HCEC 1CT (cell line): ENCODE measurements at regions not wholly inside any gene's neighbourhood (a gene's known extent, or its start where the extent isn't known, plus 50 kb on each side); places are given as distances from the start of the nearest gene placed in this dataset.
"Not testable (repeated sequence)": the region's sequence is repeated elsewhere in the genome, so short reads cannot be mapped to it uniquely, and the experiment has no call there.

Experiments
- DNase-seq: peaks from one replicate; pipeline ENCODE4 v3.0.0-alpha.2; 2017

DNA sequence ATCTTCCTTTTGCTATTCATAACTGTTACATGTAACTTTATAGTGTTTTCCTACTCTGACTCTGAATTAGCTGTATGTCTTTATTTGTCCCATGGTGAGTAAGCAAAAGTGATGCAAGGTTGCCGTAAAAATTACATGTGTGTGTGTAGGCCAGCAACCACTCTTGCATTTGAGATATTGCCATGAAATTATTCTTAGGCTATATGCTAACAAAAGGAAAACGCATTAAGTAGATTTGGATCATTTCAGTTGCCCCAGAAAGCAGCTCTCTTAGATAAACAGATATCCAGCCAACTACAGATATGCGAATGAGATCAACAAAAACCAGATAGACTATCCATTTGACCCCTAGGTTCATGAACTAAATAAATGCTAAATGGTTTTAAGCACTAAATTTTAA, 73.6 kb downstream of the CYLC2 start:
- DNase-seq, result peak; percentile 25

GRCh38 chr9:103078581-103078980, 83.4 kb downstream of the CYLC2 start:
- no peak for DNase-seq

DNA sequence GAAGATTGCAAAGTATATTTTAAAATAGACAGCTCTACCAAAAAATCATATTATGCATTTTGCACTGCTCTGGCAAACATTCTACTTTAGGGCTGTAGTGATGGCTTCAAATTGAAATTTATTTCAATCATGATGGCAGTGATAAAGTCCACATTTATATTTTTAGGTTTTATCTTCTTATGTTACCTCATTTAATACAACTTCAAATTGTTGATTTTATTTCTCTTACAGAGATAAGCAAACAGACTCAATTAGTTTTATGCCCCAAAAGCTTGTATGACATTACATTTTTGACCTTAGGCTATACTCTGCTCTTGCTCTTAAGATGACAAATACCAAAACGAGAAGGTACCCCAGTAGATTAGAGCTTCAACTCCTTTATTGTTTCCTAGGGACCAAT, 87.4 kb downstream of the CYLC2 start:
- DNase-seq, result no peak

- DNase-seq, result no peak
Measured at GRCh38 chr9:103089357-103089756, 94.2 kb downstream of the CYLC2 start.

DNA sequence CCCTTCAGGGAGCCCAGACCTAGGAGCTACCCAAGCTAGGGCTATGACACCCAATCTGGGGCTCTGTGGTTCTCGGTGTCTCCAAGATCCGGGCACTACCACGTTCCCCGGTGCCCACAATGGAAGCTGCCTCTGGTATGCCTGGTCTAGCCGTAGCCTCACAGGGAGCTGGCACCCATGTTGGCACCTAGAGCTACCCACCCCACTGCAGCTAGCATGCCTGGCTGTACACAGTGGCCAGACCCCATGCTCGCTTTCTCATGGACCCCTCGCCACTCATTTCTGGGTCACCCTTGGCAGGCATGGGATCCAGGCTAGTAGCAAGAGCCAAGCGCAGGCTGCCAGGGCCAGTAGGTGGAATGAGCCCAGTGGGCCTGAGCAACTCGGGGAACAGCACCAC, 109.0 kb downstream of the CYLC2 start:
- no peak for DNase-seq

GRCh38 chr9:103116246-103116645, 121.1 kb downstream of the CYLC2 start:
- no peak for DNase-seq

GRCh38 chr9:103126494-103126893, 131.4 kb downstream of the CYLC2 start:
- no peak for DNase-seq

GRCh38 chr9:103139891-103140290, 144.8 kb downstream of the CYLC2 start:
- DNase-seq, result peak; percentile 1

DNA sequence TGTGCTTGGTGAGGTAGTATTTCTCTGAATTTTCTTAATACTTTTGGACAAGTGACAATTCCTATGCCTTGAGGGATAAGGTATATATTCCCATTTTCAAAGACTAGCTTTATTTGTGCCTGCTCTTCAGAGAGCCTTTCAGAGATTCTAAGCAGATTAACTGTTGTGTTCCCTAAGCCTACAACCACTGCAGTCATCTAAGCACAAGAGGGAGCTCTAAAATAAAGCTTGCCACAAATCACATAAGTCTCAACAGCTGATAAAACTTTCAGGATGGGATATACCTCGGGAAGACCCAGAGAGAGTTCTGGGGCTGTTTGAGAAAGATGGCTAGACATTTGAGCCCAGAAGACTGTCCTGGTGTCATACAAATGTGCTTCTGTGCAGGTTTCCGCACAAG, 157.3 kb downstream of the CYLC2 start:
- DNase-seq, result peak; percentile 6

DNA sequence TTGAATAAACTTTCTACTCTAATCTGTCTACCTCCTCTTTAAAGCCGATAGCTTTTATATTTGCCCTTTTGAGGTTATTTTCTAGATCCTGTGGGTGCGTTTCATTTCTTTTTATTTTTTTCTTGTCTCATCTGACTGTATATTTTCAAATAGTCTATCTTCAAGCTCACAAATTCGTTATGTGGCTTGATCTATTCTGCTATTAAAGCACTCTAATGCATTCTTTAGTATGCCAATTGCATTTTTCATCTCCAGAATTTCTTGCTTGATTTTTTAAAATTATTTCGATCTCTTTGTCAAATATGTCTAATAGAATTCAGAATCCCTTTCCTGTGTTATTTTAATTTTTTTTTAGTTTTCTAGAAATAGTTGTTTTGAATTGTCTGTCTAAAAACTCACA, 172.4 kb downstream of the CYLC2 start:
- DNase-seq, result no peak

- no peak for DNase-seq
Measured at GRCh38 chr9:103168254-103168653, 173.1 kb downstream of the CYLC2 start.

GRCh38 chr9:103169798-103170197, 174.7 kb downstream of the CYLC2 start:
- no peak for DNase-seq

- DNase-seq, result peak; percentile 27
Measured at GRCh38 chr9:103183701-103184171, 188.6 kb downstream of the CYLC2 start.

GRCh38 chr9:103186959-103187358, 191.8 kb downstream of the CYLC2 start:
- DNase-seq, result no peak

DNA sequence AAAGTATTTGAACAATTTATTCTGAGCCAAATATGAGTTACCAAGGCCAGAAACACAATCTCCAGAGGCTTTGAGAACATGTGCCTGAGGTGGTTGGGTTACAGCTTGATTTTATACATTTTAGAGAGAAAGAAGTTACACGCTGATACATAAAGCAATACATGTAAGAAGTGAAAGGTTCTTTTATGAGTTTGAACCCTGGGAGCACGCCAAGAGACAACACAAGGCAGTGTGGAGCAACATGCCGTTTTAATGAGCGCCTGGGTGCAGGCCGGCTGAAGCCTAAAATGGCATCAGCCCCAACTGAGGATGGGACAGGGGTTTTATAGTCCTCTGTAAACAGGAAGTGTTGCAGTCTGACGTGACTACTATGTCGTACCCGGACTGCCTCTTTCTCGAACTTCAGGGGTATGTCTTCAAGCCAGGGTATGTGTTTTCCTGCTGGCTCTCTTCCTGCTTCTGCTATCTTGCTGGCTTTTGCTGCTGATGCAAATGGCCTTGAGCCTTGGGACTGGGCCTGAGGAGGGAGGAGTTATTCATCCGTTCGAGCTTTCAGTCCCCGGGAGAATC, 193.7 kb downstream of the CYLC2 start:
- no peak for DNase-seq

GRCh38 chr9:103193992-103194391, 198.9 kb downstream of the CYLC2 start:
- no peak for DNase-seq

GRCh38 chr9:103203172-103203571, 208.0 kb downstream of the CYLC2 start:
- no peak for DNase-seq

GRCh38 chr9:103205881-103206585, 210.9 kb downstream of the CYLC2 start:
- not testable (repeated sequence) for DNase-seq

- DNase-seq, result no peak
Measured at GRCh38 chr9:103210607-103211006, 215.5 kb downstream of the CYLC2 start.

- no peak for DNase-seq
Measured at GRCh38 chr9:103215197-103215596, 220.1 kb downstream of the CYLC2 start.

GRCh38 chr9:103225702-103226646, 230.8 kb downstream of the CYLC2 start:
- DNase-seq, result no peak

DNA sequence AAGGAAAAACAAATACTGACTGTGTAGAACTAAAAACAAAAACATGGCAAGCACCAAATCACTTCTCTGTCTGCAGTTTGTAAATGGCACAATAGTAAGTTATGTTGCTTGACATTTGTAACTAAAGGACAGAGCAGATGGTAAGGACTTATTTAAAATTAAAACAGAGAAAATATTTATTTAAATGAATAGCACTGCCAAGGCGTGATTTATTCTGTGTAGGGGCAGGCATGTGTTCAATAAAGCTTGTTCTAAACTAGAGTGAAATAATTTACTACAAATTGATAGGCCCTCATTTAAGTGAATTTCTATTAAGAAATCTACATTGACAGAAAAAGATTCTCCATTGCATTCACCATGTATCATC, 231.5 kb downstream of the CYLC2 start:
- no peak for DNase-seq

- DNase-seq, result not testable (repeated sequence)
Measured at GRCh38 chr9:103237571-103238109, 242.5 kb downstream of the CYLC2 start.
